GM21390 (cell line): ENCODE measurements at regions not wholly inside any gene's neighbourhood (a gene's known extent, or its start where the extent isn't known, plus 50 kb on each side); places are given as distances from the start of the nearest gene placed in this dataset.
"Not testable (repeated sequence)": the region's sequence is repeated elsewhere in the genome, so short reads cannot be mapped to it uniquely, and the experiment has no call there.

ENCODE experiments used
- ATAC-seq: cut with Tn5 transposase; IDR thresholded peaks from one replicate; pipeline ENCODE4 v1.9.1; 2021; ENCODE audit not compliant: unreplicated experiment

DNA sequence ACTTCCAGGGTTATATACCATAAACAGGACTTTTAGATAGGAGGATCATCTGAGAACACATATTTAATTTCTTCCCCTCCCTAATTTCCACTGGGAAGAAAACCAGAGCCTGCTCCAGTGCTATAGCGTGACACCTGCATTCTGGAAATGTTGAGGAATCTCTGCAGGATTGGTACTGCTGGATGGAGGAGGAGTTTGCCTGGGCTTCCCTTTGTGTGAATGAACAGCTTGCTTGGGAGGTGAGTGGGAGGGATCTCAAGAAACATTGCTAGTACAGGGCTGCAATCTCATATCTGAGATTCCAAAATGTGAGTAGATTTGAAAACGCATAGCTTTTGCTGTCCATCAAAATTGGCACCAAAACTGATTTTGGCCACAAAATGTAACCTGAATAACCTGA, 295.9 kb upstream of the RGMA start:
- ATAC-seq = no peak

DNA sequence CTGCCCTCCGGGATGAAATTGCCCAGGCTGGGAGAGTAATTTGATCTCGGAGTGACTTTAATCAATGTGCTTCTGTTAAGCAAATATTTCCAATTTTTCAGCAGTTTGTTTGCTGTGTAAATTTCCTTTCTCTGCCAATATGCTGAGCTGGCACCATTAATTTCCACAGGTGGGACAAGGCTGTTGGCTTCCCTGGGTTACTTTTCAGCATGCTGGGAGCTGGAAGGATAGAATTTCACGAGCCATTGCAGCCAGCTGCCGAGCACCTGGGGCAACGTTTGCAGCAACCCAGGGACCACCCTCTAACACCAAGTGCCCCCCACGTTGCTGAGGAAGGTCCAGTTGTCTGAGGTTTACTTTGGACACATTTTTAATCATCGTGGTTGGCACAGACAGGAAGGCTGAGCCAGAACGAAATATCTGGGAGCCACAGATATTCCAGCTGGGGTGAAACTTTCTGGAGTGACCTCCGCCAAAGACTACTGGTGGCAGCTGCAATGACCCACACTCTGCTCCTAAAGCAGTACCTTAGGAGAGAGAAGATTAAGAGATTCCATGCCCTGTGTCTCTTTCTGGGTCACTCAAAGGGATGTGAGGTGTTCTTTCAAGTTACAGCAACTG, 293.3 kb upstream of the RGMA start:
- ATAC-seq = no peak

DNA sequence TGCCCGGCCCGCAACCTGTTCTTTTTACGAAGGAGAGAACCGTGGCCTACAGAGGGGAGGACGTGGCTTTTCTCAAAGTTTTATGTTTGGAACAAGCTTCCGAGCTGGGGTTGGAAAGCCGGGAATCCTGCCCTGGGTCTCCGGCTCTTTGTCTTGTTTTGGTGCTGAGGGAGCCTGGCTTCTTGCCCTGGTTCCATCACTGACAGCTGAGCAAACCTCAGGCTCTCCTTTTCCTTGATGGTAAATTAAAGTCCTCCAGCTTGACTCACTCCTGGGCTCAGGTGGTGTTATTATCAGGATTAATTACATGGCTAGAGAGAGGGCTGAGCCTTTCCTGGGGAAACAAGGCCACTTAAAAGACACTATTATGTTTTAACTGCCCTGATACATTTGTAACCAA, 289.5 kb upstream of the RGMA start:
- ATAC-seq = no peak

DNA sequence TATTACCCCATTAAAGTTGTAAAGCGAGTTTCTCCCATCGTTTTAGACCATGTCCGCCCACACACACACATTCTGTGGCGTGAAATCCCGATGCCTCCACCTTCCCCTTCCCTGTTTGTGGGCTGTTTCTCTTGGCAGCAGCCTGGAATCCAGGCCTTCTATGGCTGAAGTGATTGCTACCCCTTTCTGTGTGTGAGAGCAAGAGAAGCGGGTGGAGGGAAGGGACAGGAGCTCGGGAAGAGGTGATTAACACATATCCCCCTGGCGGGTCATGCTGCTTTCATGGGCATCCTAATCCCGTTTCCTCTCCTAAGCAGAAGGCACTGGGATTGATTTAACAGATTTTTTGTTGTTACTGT, 283.8 kb upstream of the RGMA start:
- no peak for ATAC-seq

DNA sequence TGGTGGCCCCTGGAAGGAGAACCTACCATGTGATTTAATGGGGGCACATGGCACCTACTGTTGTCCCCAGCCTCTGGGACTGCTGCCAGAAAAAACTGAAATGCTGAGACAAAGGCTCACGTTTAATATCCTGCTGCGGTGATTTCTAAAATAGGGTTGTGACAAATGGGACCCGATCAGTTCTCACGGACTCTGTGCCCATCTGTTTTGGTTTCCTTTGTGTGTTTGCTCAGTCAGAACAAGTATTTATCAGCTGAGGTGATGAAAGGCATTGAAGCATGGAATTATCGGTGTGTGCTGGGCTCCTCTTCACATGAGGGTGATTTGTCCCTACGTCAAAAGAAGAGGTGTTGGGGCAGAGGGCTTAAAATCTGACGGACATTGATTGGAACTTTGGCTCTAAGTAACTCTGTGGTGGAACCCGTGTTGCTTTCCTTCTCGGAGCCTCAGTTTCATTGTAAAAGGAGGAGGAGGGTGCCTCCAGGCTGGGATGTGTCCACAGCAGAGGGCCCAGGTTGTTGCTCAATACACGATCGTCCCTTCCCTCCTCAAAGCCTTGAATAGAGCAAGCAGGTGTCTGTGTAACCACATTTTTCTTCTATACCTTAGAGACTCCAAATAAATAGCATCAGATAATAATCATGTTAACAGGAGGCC, 283.3 kb upstream of the RGMA start:
- no peak for ATAC-seq

DNA sequence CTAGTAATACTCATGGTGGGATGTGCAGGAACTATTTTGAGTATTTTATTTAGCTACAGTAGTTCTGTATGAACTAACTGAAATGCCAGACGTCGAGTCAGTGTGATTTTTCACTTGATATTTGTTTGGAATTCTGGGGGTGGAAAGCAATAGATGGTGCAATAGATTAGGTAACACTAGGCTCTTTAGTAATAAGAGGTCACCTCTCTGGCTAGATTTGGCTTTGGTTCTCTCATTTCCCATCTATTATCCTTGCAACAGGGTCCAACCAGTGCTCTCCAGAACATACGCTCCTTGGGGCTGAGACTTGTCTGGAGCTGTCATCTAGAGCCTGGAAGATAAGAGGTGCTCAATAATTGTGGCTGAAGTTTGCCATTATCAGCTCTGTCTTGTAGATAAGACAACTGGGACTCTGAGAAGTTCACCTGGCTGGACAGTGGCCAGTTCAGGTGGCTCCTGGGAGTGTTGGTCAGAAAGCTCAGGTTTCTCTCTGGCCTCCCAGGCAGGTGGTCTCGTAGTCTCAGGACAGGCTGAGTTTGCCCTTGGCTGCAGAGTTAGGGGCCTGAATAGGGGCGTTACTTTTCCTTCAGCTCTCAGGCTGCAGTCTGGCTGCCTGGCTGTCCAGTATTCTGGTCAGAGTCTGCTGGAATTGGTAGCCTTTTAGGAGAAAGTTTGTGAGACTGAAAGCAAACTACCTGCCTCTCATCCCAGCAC, 277.5 kb upstream of the RGMA start:
- no peak for ATAC-seq

DNA sequence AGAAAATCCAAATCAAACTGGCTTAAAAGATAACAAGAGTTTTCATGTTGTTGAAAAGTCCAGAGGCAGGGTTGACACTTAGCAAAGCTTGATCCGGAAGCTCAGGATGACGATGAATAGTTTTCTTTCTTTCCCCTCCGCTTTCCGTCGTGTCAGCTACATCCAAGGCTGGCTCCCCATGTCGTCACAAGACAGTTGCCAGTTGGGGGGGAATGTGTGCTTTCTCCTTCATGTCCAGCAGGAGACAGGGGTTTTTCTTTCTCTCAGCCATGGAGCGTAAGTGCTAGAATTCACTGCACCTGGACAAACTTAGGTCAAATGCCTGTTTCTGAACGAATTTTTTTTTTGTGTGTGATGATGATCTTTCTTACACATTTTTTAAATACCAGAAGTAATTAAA, 273.8 kb upstream of the RGMA start:
- ATAC-seq = no peak

DNA sequence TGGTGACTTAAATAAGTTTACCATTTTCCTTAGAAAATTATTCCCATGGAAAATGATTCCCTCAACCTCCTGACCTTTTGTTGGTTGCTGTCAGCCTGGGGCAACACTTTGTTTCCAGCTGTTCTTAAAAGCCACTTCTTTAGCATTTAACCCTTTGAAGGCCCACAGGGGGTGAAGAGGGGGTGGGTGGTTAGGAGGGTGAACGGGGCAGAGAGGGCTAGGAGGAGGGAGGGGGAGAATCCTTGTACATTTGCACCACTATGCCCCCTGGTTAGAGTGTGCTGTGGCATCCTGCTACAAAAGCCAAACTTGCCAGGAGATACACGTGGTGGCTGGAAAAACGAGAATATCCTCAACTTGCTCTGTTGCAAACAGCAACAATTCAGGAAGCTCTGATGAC, 273.2 kb upstream of the RGMA start:
- no peak for ATAC-seq

DNA sequence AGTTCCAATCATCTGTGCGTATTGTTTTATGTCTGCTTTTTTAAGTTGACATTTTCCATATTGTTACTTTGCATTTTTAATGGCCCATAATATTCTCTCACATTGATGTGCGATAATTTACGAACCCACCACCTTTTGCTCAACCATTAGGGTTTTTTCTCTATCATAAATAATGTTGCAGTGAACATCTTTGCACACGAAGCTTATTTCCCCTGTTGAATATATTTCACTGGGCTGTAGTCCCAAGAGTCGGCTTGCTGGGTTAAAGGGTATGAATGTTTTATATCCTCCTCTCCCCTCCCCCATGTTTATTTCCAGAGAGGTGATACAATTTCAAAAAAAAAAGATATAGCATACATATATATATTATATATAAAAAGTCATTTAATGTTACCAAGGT, 272.7 kb upstream of the RGMA start:
- no peak for ATAC-seq

- no peak for ATAC-seq
Observed at GRCh38 chr15:93360976-93361375, 272.0 kb upstream of the RGMA start.

GRCh38 chr15:93360318-93360717, 271.3 kb upstream of the RGMA start:
- ATAC-seq = no peak

GRCh38 chr15:93359425-93360131, 270.6 kb upstream of the RGMA start:
- no peak for ATAC-seq

DNA sequence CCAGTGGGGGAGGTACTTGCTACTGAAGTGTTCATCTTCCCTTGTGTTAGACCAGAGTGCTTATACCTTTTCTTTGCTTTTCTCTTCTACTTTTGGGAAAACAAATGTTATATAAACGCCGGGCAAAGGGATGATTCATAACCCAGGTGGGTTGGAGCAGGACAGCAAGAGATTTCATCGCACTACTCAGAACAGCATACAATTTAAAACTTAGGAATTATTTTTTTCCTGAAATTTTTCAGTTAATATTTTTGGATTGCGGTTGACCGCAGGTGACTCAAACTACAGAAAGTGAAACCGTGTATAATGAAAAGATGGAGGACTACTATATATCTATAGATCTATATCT, 270.0 kb upstream of the RGMA start:
- no peak for ATAC-seq

DNA sequence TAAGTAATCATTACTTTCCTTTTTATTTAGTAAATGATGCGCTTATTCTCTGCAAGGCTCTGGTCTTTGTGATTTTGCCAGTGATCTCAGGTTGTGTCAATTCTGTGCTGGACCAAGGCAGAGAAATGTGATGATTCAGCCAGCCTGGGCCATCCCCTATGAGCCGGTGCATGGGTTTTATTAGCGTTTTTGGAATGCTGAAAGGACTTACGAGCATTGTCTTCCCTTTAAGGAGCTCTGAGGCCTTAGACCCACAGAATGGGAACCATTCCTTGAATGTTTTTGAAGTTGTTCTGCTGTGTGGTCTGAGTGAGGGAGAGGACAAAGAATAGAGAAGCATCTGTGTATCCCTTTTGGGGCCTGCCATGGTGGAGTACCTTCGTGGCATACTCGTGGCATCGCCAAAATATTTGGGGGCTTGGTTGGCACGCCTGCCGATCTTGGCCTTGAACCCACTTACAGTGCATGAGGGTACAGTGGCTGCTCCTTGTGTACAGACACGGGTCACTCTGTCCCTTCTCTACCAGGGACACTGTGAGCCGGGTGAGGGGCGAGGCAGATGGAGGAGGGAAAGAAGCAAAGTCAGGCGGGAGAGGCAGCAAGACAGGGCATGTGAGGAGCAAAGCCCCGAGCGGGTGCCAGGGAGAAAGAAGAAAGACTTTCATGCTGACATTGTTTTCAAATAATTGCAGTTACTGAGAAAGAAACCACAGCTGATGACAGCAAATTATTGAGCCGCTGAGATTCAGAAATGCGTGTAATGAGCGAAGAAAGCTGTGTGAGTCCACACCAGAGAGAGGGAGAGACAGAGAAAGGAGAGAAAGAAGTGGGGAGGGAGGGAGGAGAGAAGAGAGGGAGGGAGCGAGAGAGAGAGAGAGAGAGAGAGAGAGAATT, 269.4 kb upstream of the RGMA start:
- no peak for ATAC-seq

DNA sequence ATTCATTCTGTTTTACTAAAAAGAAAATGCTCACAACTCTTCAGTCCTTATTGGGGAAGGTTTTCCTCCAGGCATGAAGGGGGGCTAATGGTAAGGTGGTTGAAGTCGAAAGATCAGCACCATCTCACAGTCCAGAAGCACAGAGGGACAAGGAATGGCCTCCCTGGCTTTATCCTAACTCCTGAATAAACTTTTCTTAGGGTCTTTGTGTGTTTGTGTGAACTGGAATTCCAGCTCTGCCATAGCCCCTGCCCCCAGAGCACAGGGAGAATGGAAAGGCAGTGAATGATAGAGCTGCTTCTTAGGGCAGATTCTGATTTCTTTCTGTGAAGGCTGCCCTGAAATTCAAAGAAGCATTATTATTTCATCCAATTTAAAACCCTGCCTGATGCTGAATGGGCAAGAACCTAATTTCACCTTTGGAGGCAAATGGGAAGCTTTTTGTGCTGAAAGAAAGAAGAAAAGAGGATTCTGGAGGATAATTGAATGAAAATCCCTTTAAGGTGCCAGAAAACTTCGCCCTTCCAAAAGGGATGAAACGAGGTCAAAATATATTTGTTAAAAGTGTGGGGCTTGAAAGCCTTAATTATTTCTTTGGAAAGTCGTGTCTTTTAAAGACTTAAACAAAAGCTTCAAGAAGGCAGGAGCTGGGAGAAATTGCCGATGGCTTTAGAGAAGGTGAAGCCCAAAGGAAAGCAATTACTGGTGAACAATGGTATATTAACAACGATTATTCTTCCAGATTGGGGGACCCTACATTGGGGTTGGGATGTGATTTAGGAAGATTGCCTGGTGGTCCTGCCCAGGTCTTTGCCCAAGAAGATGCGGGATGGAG, 259.9 kb upstream of the RGMA start:
- ATAC-seq = no peak

- ATAC-seq = no peak
Observed at GRCh38 chr15:93347986-93348385, 259.0 kb upstream of the RGMA start.

DNA sequence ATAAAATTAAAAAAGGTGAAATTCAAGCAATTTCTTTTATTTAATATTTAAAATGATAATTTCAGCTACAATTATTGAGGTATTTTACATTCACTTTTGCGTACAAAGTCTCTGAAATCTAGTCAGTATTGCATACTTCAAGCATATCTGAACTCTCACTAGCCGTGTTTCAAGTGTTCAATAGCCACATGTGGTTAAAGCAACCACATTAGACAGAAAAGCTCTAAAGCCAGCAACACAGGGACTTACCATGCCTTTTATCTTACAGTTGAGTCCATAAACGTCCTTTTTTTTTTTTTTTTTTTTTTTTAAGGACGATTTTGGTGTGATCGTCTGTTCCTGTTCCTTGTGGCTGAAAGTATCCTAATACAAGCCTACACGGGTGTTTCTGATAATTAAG, 257.0 kb upstream of the RGMA start:
- ATAC-seq = no peak

DNA sequence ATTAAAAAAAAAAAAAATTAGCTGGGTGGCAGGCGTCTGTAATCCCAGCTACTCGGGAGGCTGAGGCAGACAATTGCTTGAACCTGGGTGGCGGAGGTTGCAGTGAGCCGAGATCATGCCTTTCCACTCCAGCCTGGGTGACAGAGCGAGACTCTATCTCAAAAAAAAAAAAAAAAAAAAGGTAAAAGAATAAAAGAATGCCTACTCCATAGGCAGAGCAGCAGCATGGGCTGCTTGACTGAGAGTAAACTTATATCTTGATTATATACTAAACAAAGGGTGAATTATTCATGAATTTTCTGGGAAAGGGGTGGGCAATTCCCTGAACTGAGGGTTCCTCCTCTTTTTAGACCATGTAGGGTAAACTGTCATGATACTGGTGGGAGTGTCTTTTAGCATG, 254.4 kb upstream of the RGMA start:
- not testable (repeated sequence) for ATAC-seq

DNA sequence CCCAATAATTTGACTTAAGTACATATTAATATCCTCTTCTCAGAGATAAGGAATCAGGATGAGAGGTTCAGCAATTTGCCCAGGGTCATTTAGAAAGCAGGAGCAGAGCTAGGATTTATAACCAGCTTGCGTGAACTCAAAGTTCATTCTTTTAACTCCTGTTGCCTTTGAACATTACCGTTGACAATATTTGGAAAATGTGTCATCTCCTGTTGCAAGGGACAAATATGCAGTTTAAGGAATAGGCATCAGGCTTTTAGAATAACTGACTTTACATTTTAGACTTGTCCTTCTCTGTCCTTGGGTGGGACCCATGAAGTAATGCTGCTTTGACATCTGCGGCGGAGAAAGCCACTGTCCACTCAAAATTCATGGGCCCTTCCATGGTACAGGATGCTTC, 252.2 kb upstream of the RGMA start:
- ATAC-seq = no peak

DNA sequence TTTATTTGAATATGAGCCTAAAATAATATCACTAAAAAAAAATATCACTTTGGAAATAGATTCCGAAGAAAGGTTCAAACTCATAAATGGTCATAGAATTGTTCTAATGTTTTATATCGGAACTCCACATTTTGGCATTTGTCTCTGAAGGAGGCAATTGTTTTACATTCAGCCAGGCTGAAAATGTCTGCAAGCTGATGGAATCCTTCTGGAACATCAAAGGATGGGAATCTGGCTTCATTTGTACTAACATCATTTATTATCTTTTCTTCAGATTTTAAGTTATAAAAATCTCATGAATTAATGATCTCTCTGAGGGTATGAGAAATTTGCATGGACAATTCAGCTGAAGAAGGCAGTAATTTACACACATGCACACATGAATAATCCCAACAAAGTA, 251.4 kb upstream of the RGMA start:
- ATAC-seq = no peak
